ENCODE measurements at regions not wholly inside any gene's neighbourhood (a gene's known extent, or its start where the extent isn't known, plus 50 kb on each side); places are given as distances from the start of the nearest gene placed in this dataset.

GRCh38 chr22:27596133-27596870 lies 205.3 kb downstream of the MN1 start:
- no peaks in the 10 kb centered on the region for H3K4me1 ChIP-seq (replicated peaks)
- no peaks in the 10 kb centered on the region for H3K9me3 ChIP-seq
- H3K27ac ChIP-seq, result no peak overlapping the region
- no peak for DNase-seq (ENCODE audit: low spot score)
- WGBS, result 80% methylated on average over 8 of the region's 8 CpGs
- TF ChIP-seq, protein P1, sequence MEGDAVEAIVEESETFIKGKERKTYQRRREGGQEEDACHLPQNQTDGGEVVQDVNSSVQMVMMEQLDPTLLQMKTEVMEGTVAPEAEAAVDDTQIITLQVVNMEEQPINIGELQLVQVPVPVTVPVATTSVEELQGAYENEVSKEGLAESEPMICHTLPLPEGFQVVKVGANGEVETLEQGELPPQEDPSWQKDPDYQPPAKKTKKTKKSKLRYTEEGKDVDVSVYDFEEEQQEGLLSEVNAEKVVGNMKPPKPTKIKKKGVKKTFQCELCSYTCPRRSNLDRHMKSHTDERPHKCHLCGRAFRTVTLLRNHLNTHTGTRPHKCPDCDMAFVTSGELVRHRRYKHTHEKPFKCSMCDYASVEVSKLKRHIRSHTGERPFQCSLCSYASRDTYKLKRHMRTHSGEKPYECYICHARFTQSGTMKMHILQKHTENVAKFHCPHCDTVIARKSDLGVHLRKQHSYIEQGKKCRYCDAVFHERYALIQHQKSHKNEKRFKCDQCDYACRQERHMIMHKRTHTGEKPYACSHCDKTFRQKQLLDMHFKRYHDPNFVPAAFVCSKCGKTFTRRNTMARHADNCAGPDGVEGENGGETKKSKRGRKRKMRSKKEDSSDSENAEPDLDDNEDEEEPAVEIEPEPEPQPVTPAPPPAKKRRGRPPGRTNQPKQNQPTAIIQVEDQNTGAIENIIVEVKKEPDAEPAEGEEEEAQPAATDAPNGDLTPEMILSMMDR (IDR thresholded peaks at IDR 0.05), result no peak
- no peak for TF ChIP-seq POLR2A (IDR thresholded peaks at IDR 0.05)
- intact Hi-C loops (cut with DNase I), result no loop called here
- no peaks in the 10 kb centered on the region for H3K36me3 ChIP-seq
- no peaks in the 10 kb centered on the region for H3K27me3 ChIP-seq (replicated peaks; ENCODE audit: insufficient read depth)
- no peak overlapping the region for H3K4me3 ChIP-seq

- intact Hi-C loops (cut with DNase I), result no loop called here
- Histone ChIP-seq H3K27ac (no peak overlapping the region), H3K27me3 (replicated peaks; ENCODE audit: insufficient read depth) (no peaks in the 10 kb centered on the region), H3K4me1 (replicated peaks) (no peaks in the 10 kb centered on the region), H3K4me3 (no peak overlapping the region), H3K9me3 (no peaks in the 10 kb centered on the region), H3K36me3 (no peaks in the 10 kb centered on the region)
- no peak for DNase-seq (ENCODE audit: low spot score)
- TF ChIP-seq POLR2AphosphoS5 (IDR thresholded peaks at IDR 0.05) (no peak), POLR2A (IDR thresholded peaks at IDR 0.05) (no peak)
- TF ChIP-seq, protein P1 (IDR thresholded peaks at IDR 0.05), result no peak
- WGBS, result 78% methylated on average over 1 of the region's 1 CpG
These were observed 203.7 kb downstream of the MN1 start for GRCh38 chr22:27597703-27598444.

DNA sequence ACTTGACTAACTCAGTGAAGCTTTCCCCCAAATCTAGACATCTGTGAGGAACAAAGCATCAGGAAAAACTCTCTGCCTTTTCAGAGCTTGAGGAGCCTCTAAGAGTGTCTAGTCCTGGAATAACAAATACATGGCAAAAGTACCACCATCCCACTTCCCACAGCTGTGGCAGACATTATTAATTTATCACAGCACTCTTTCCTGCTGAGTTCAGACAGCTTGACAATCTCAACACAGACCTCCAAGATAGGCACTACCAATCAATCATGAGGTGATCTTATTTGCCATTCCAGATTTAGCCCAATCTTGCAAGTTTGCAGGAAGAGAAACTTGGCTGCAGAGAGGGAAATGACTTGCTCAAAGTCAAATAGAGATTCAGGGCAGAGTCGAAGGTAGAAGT lies 202.8 kb downstream of the MN1 start:
- TF ChIP-seq POLR2A (IDR thresholded peaks at IDR 0.05) (no peak), POLR2AphosphoS5 (IDR thresholded peaks at IDR 0.05) (no peak)
- TF ChIP-seq, protein P1 (IDR thresholded peaks at IDR 0.05), result no peak
- Histone ChIP-seq H3K4me3 (no peak overlapping the region), H3K4me1 (replicated peaks) (no peaks in the 10 kb centered on the region), H3K9me3 (no peaks in the 10 kb centered on the region), H3K27me3 (replicated peaks; ENCODE audit: insufficient read depth) (no peaks in the 10 kb centered on the region), H3K27ac (no peak overlapping the region), H3K36me3 (no peaks in the 10 kb centered on the region)
- intact Hi-C loops (cut with DNase I), result no loop called here
- WGBS, result 83% methylated on average over 1 of the region's 1 CpG
- no peak for DNase-seq (ENCODE audit: low spot score)

- Histone ChIP-seq H3K4me3 (no peak overlapping the region), H3K27me3 (replicated peaks; ENCODE audit: insufficient read depth) (no peaks in the 10 kb centered on the region), H3K27ac (no peak overlapping the region), H3K4me1 (replicated peaks) (no peaks in the 10 kb centered on the region), H3K9me3 (no peaks in the 10 kb centered on the region), H3K36me3 (no peaks in the 10 kb centered on the region)
- TF ChIP-seq POLR2A (IDR thresholded peaks at IDR 0.05), result no peak
- 65% methylated on average over 9 of the region's 9 CpGs for WGBS
- intact Hi-C loops (cut with DNase I), result no loop called here
- DNase-seq (ENCODE audit: low spot score), result no peak
These were observed 200.4 kb downstream of the MN1 start for GRCh38 chr22:27601195-27601594.

DNA sequence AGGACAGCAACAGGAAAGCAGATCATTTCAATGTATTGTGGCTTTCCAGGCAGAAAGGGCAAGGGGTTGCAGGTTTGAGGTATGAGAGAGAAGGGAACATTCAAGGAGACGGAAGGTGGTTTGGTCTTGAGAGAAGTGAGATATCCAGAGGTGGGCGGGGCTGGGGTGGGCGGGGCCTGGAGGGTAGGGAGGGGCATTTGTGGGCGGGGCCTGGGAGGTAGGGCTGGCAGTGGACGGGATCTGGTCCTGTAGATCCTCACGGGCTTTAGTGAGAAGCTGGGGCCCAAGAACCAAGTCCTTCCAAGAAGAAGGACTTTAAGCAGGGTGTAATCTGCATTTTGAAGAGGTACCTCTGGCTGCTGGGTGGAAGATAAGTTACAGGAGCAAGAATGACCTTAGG lies 199.2 kb downstream of the MN1 start:
- TF ChIP-seq, protein P1 (IDR thresholded peaks at IDR 0.05), result no peak
- TF ChIP-seq POLR2A (IDR thresholded peaks at IDR 0.05) (no peak), POLR2AphosphoS5 (IDR thresholded peaks at IDR 0.05) (no peak)

More for the DNA sequence above, 199.2 kb downstream of the MN1 start:
- no peaks in the 10 kb centered on the region for H3K9me3 ChIP-seq
- no peak for DNase-seq (ENCODE audit: low spot score)
- intact Hi-C loops (cut with DNase I), result no loop called here
- H3K4me3 ChIP-seq, result no peak overlapping the region
- H3K27ac ChIP-seq, result no peak overlapping the region
- no peaks in the 10 kb centered on the region for H3K36me3 ChIP-seq
- no peaks in the 10 kb centered on the region for H3K27me3 ChIP-seq (replicated peaks; ENCODE audit: insufficient read depth)
- no peaks in the 10 kb centered on the region for H3K4me1 ChIP-seq (replicated peaks)
- WGBS, result 74% methylated on average over 6 of the region's 6 CpGs

Measured in prostate gland (tissue), 2 donors.